ENCODE measurements at regions not wholly inside any gene's neighbourhood (a gene's known extent, or its start where the extent isn't known, plus 50 kb on each side); places are given as distances from the start of the nearest gene placed in this dataset.

DNA sequence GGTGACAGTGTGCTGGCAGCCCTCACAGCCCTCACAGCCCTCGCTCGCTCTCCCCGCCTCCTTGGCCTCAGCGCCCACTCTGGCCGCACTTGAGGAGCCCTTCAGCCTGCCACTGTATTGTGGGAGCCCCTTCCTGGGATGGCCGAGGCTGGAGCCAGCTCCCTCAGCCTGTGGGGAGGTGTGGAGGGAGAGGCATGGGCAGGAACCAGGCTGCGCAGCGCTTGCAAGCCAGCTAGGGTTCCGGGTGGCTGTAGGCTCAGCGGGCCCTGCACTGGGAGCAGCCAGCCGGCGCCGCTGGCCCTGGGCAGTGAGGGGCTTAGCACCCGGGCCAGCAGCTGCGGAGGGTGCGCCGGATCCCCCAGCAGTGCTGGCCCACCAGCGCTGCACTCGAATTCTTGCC lies 177.0 kb downstream of the MSX2 start:
- POLR2A ChIA-PET: interaction anchor here (1.2 kb wide), 1 partner anchor 63 kb away, joined by 3 read pairs; no protein-coding TSS in a partner anchor
- DNase-seq (ENCODE audit: unreplicated experiment): no peak
- H3K36me3 Mint-ChIP-seq (ENCODE audit: insufficient read depth, unreplicated experiment): no peaks in the 10 kb centered on the region
- CTCF ChIA-PET: interaction anchor here (0.6 to 2.9 kb wide), 5 partner anchors 8 to 482 kb away, joined by 3 to 35 read pairs (median 5); no protein-coding TSS in a partner anchor
- TF ChIP-seq, protein P1, sequence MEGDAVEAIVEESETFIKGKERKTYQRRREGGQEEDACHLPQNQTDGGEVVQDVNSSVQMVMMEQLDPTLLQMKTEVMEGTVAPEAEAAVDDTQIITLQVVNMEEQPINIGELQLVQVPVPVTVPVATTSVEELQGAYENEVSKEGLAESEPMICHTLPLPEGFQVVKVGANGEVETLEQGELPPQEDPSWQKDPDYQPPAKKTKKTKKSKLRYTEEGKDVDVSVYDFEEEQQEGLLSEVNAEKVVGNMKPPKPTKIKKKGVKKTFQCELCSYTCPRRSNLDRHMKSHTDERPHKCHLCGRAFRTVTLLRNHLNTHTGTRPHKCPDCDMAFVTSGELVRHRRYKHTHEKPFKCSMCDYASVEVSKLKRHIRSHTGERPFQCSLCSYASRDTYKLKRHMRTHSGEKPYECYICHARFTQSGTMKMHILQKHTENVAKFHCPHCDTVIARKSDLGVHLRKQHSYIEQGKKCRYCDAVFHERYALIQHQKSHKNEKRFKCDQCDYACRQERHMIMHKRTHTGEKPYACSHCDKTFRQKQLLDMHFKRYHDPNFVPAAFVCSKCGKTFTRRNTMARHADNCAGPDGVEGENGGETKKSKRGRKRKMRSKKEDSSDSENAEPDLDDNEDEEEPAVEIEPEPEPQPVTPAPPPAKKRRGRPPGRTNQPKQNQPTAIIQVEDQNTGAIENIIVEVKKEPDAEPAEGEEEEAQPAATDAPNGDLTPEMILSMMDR (IDR thresholded peaks at IDR 0.05; ENCODE audit: unreplicated experiment): no peak
- BruUV-seq (replicated peaks): no TSS peak
- intact Hi-C loops (cut with micrococcal nuclease): no loop called here
- H3K4me1 Mint-ChIP-seq (ENCODE audit: insufficient read depth, unreplicated experiment): peaks cover 6% of the 10 kb centered on the region
- H3K9me3 Mint-ChIP-seq (ENCODE audit: unreplicated experiment): no peaks in the 10 kb centered on the region
- peaks cover 17% of the 10 kb centered on the region for H3K27me3 Mint-ChIP-seq (ENCODE audit: insufficient read depth, unreplicated experiment)
- H3K4me3 Mint-ChIP-seq (ENCODE audit: unreplicated experiment): no peak overlapping the region
- H3K27ac Mint-ChIP-seq (ENCODE audit: low read depth, unreplicated experiment): no peak overlapping the region

DNA sequence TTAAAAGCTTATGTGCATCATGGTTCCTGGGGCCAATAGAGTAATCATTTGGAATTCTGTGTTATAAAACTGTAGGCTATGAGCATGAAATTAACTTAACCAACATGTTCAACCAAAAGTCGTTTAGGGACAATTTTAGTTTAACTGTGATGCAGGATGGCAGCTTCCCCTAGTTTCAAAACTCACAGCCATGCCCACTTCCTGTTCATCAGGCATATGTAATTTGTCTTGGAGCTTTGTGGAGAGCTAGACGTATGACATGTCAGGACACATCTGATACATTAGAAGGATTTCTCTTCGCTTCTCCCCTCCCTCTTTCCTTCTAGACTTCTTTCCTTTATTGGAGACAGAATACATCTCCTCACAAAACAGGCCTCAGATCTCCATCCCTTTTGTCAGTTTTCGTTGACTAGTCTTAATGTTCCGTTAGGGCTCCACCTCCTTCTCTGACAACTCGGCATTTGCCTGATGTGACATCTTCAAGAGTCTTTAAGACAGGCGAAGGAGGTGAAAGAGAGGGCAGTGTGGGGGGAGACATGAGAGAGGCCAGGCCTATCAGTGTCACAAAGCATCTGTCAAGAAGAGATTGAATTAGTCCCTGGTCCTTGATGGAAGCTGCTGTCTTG lies 176.0 kb downstream of the MSX2 start:
- peak; percentile 30 for DNase-seq (ENCODE audit: unreplicated experiment)
- Mint-ChIP-seq H3K4me3 (ENCODE audit: unreplicated experiment) (no peak overlapping the region), H3K27ac (ENCODE audit: low read depth, unreplicated experiment) (peak overlapping the region; percentile 22), H3K9me3 (ENCODE audit: unreplicated experiment) (no peaks in the 10 kb centered on the region), H3K36me3 (ENCODE audit: insufficient read depth, unreplicated experiment) (no peaks in the 10 kb centered on the region), H3K27me3 (ENCODE audit: insufficient read depth, unreplicated experiment) (peaks cover 7% of the 10 kb centered on the region), H3K4me1 (ENCODE audit: insufficient read depth, unreplicated experiment) (peaks cover 6% of the 10 kb centered on the region)
- intact Hi-C loops (cut with micrococcal nuclease): no loop called here
- POLR2A ChIA-PET: interaction anchor here (1.2 kb wide), 1 partner anchor 62 kb away, joined by 3 read pairs; no protein-coding TSS in a partner anchor
- TF ChIP-seq, protein P1 (IDR thresholded peaks at IDR 0.05; ENCODE audit: unreplicated experiment): no peak
- BruUV-seq (replicated peaks): no TSS peak
- CTCF ChIA-PET: interaction anchor here (1.0 to 2.9 kb wide), 4 partner anchors 9 to 855 kb away, joined by 3 to 35 read pairs (median 6); partner anchors contain the start of gene NSG2

DNA sequence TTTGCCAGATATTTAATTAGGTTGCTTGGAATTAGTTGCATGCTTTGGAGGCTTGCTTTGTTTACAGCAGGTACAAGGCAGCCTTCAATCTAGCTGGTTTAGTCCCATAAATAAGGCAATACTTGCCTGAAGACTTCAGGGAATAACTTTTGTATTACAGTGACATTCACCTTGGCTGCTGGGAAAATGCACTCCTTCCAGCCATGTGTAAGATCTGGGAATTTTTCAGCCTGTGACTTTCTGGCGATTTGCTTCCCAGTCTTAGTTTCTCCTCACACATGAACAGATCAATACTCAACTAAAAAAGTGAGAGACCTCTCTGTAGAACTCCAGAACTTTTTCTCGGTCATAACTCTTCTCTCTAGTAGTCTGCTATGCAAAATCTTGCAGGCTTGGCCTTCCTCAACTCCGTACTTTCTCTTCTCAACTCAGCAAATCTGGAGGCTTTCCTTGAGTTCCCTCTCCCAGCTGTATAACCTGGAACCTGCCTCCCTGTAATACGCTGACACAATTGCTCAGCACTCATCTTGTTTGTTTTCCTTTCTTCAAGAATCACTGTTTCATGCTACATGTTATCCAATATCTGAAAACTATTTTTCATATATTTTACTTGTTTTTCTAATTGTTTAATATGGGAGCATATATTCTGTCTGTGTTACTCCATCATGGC lies 173.0 kb downstream of the MSX2 start:
- peaks cover 6% of the 10 kb centered on the region for H3K4me1 Mint-ChIP-seq (ENCODE audit: insufficient read depth, unreplicated experiment)
- TF ChIP-seq, protein P1 (IDR thresholded peaks at IDR 0.05; ENCODE audit: unreplicated experiment): no peak
- ChIA-PET CTCF (no interaction called here), POLR2A (no interaction called here)
- no peaks in the 10 kb centered on the region for H3K27me3 Mint-ChIP-seq (ENCODE audit: insufficient read depth, unreplicated experiment)
- no peak overlapping the region for H3K27ac Mint-ChIP-seq (ENCODE audit: low read depth, unreplicated experiment)
- no peaks in the 10 kb centered on the region for H3K36me3 Mint-ChIP-seq (ENCODE audit: insufficient read depth, unreplicated experiment)
- DNase-seq (ENCODE audit: unreplicated experiment): no peak
- H3K9me3 Mint-ChIP-seq (ENCODE audit: unreplicated experiment): no peaks in the 10 kb centered on the region
- intact Hi-C loops (cut with micrococcal nuclease): no loop called here
- no peak overlapping the region for H3K4me3 Mint-ChIP-seq (ENCODE audit: unreplicated experiment)
- BruUV-seq (replicated peaks): no TSS peak

DNA sequence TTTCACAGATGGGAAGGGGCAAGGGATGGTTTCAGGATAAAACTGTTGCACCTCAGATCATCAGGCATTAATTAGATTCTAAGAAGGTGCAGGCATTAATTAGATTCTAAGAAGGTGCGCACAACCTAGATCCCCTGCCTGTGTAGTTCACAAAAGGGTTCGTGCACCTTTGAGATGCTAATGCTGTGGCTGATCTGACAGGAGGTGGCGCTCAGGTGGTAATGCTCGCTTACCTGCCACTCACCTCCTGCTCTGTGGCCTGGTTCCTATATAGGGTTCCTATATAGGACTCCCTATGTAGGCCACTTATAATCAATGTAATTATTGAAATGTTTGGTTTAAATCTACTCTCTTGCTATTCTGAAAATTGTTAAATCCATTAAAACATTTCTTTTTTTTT lies 171.0 kb downstream of the MSX2 start:
- TF ChIP-seq, protein P1 (IDR thresholded peaks at IDR 0.05; ENCODE audit: unreplicated experiment): no peak
- Mint-ChIP-seq H3K9me3 (ENCODE audit: unreplicated experiment) (no peaks in the 10 kb centered on the region), H3K27me3 (ENCODE audit: insufficient read depth, unreplicated experiment) (no peaks in the 10 kb centered on the region), H3K4me1 (ENCODE audit: insufficient read depth, unreplicated experiment) (peaks cover 2% of the 10 kb centered on the region), H3K4me3 (ENCODE audit: unreplicated experiment) (no peak overlapping the region), H3K36me3 (ENCODE audit: insufficient read depth, unreplicated experiment) (no peaks in the 10 kb centered on the region), H3K27ac (ENCODE audit: low read depth, unreplicated experiment) (no peak overlapping the region)
- CTCF ChIA-PET: interaction anchor here (0.6 kb wide), 1 partner anchor 17 kb away, joined by 5 read pairs; no protein-coding TSS in a partner anchor
- no TSS peak for BruUV-seq (replicated peaks)
- DNase-seq (ENCODE audit: unreplicated experiment): no peak
- POLR2A ChIA-PET: no interaction called here
- intact Hi-C loops (cut with micrococcal nuclease): loop anchor here (2.0 kb wide), 1 partner anchor 13 kb away; no protein-coding TSS in a partner anchor

All from MCF 10A (cell line).